ENCODE measurements at regions not wholly inside any gene's neighbourhood (a gene's known extent, or its start where the extent isn't known, plus 50 kb on each side); places are given as distances from the start of the nearest gene placed in this dataset.
"Not testable (repeated sequence)": the region's sequence is repeated elsewhere in the genome, so short reads cannot be mapped to it uniquely, and the experiment has no call there.

DNA sequence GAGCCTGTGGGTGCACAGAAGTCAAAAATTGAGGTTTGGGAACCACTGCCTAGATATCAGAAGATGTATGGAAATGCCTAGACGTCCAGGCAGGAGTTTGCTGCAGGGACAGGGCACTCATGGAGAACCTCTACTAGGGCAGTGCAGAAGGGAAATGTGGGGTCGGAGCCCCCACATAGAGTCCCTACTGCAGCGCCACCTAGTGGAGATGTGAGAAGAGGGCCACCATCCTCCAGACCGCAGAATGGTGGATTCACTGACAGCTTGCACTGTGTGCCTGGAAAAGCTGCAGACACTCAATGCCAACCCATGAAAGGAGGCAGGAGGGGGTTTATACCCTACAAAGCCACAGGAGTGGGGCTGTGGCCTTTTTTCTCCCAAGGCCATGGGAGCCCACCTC lies 159.0 kb upstream of the ROPN1B start:
- H3K4me3 Mint-ChIP-seq; H3K27me3 Mint-ChIP-seq; H3K27ac Mint-ChIP-seq; DNase-seq (ENCODE audit: low spot score in 2 of 2); ATAC-seq (ENCODE audit: low read depth); H3K4me1 Mint-ChIP-seq: not testable (repeated sequence)
- Mint-ChIP-seq H3K9me3 (peaks cover 30% of the 10 kb centered on the region), H3K36me3 (peaks cover 13% of the 10 kb centered on the region)

DNA sequence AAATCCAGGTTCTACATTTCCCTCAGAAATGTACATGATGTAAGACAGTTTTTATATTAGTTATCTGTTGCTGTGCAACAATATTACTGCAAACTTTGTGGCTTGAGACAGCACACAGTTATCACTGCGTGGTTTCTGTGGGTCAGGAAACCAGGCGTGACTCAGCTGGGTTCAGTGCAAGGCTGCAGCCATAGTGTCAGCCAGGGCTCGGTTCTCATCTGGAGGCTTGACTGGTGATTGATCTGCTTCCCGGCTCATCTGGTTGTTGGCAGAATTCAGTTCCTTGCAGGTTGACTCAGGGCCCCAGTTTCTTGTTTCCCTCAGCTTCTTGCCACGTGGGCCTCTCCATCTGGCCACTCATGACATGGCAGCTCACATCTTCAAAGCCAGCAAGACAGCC lies 146.8 kb upstream of the ROPN1B start:
- H3K27me3 Mint-ChIP-seq; DNase-seq (ENCODE audit: low spot score in 2 of 2); H3K4me3 Mint-ChIP-seq; H3K9me3 Mint-ChIP-seq; H3K4me1 Mint-ChIP-seq; ATAC-seq (ENCODE audit: low read depth); H3K36me3 Mint-ChIP-seq; H3K27ac Mint-ChIP-seq: not testable (repeated sequence)

DNA sequence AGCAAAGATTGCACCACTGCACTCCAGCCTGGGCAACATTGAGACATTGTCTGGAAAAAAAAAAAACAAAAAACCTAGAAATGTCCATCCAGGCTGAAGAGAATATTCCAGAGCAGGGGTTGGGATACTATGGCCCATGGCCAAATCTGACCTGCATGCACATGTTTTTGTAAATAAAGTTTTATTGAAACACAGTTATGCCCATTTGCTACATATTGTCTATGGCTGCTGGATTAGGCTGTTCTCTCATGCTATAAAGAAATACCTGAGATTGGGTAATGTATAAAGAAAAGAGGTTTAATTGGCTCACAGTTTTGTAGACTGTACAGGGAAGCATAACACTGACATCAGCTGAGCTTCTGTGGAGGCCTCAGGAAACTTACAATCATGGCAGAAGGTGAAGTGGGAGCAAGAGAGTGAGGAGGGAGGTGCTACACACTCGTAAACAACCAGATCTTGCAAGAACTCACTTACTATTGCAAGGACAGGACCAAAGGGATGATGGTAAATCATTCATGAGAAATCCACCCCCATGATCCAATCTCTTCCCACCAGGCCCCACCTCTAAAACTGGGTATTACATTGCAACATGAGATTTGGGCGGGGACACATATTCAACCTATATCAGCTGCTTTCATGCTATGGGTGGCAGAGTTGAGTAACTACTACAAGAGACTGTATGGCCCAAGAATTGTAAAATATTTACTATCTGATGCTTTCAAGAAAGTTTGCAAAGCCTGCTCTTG lies 137.8 kb upstream of the ROPN1B start:
- not testable (repeated sequence) for H3K4me3 Mint-ChIP-seq; H3K27me3 Mint-ChIP-seq; DNase-seq (ENCODE audit: low spot score in 2 of 2); ATAC-seq (ENCODE audit: low read depth); H3K4me1 Mint-ChIP-seq; H3K27ac Mint-ChIP-seq; H3K36me3 Mint-ChIP-seq
- H3K9me3 Mint-ChIP-seq: peaks cover 15% of the 10 kb centered on the region

DNA sequence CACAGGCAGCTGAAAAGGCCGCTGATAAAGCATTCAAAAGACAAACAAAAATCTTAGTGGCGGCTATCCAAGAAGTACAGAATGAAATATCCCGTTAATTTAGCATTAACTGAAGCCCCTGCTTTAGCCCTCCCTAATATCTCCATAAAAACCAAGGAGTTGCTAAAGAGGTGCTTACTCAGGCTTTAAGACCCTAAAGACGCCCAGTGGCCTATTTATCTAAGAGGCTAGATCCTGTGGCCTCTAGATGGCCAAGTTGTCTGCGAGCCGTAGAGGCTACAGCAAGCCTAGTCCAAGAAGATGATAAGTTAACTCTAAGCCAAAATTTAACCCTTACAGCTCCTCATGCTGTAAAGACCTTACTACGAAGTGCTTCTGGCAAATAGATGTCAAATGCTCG lies 133.4 kb upstream of the ROPN1B start:
- not testable (repeated sequence) for H3K4me3 Mint-ChIP-seq; H3K27me3 Mint-ChIP-seq; ATAC-seq (ENCODE audit: low read depth); H3K4me1 Mint-ChIP-seq; DNase-seq (ENCODE audit: low spot score in 2 of 2); H3K36me3 Mint-ChIP-seq; H3K9me3 Mint-ChIP-seq
- peak overlapping the region; percentile 24 for H3K27ac Mint-ChIP-seq

DNA sequence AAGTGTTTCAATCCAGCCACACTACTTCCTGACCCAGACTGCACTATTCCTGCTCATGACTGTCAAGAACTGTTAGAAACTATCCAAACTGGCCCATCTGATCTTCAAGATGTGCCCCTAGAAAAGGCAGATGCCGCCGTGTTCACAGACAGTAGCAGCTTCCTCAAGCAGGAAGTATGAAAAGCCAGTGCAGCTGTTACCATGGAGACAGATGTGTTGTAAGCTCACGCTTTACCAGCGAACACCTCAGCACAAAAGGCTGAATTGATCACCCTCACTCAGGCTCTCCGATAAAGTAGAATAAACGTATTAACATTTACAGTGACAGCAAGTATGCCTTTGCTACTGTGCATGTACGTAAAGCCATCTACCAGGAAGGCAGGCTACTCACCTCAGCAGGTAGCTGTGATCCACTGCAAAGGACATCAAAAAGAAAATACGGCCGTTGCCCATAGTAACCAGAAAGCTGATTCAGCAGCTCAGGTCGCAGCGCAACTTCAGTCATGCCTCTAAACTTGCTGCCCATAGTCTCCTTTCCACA lies 132.9 kb upstream of the ROPN1B start:
- H3K27ac Mint-ChIP-seq: peak overlapping the region; percentile 24
- H3K27me3 Mint-ChIP-seq; H3K36me3 Mint-ChIP-seq; H3K9me3 Mint-ChIP-seq; ATAC-seq (ENCODE audit: low read depth); DNase-seq (ENCODE audit: low spot score in 2 of 2); H3K4me1 Mint-ChIP-seq; H3K4me3 Mint-ChIP-seq: not testable (repeated sequence)

DNA sequence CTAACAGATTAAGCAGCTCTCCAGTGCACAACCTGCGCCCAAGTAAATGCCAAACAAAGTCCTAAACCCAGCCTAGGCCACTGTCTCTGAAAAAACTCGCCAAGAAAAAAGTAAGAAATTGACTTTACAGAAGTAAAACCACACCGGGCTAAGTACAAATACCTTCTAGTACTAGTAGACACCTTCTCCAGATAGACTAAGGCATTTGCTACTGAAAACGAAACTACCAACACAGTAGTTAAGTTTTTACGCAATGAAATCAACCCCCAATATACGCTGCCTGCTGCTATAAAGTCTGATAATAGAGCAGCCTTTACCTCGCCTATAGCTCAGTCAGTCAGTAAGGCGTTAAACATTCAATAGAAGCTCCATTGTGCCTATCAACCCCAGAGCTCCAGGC lies 132.2 kb upstream of the ROPN1B start:
- Mint-ChIP-seq H3K27ac (peak overlapping the region; percentile 24), H3K4me3 (peak overlapping the region; percentile 43)
- not testable (repeated sequence) for DNase-seq (ENCODE audit: low spot score in 2 of 2); H3K4me1 Mint-ChIP-seq; ATAC-seq (ENCODE audit: low read depth); H3K36me3 Mint-ChIP-seq; H3K9me3 Mint-ChIP-seq; H3K27me3 Mint-ChIP-seq

DNA sequence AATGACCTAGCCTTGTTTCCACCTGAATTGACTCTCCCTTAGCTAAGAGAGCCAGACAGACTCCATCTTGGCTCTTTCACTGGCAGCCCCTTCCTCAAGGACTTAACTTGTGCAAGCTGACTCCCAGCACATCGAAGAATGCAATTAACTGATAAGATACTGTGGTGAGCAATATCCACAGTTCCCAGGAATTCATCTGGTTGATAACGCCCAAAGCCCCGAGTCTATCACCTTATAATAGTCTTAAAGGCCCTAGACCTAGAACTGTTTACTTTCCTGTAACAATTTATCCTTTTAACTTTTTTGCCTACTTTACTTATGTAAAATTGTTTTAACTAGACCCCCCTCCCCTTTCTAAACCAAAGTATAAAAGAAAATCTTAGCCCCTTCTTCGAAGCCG lies 130.1 kb upstream of the ROPN1B start:
- not testable (repeated sequence) for H3K36me3 Mint-ChIP-seq; H3K4me1 Mint-ChIP-seq; ATAC-seq (ENCODE audit: low read depth); H3K4me3 Mint-ChIP-seq; DNase-seq (ENCODE audit: low spot score in 2 of 2); H3K9me3 Mint-ChIP-seq; H3K27ac Mint-ChIP-seq; H3K27me3 Mint-ChIP-seq

DNA sequence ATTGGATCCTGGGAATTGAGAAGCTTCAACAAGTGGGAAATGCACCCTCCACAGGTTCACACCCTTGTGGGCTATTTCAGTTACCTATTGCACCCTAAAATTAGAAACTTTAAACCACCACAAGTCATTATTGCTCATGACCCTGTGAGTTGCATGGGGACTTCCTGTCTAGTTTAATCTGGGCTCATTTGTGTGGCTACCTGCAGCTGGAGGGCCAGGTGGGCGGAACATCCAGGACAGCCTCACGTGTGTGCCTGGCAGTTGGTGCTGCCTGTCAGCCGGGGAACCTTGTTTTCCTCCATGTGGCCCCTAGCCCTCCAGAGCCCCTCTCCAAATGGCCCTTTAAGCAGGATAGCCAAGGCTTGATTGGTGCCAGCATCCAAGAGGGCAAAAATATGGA lies 128.5 kb upstream of the ROPN1B start:
- ATAC-seq (ENCODE audit: low read depth); DNase-seq (ENCODE audit: low spot score in 2 of 2); H3K9me3 Mint-ChIP-seq; H3K27ac Mint-ChIP-seq; H3K27me3 Mint-ChIP-seq; H3K36me3 Mint-ChIP-seq; H3K4me3 Mint-ChIP-seq; H3K4me1 Mint-ChIP-seq: not testable (repeated sequence)

DNA sequence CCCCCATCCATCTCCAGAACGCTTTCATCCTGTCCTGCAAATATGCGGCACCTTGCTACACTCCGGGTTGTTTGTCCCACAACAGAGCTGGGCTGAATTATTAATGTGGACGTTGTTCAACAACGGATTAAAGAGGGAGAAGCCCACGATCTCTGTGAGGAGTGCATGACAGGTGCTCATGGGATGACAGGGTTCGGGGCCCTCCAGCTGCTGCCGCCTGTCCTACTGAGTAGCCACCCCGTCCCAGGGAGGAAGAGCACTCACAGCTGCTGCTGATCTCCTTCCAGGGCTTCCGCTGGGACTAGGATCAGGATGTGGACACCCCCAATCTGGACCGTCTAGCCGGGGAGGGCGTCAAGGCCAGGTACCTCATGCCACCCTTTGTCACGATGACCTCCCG lies 121.0 kb upstream of the ROPN1B start:
- ATAC-seq (ENCODE audit: low read depth); DNase-seq (ENCODE audit: low spot score in 2 of 2); H3K27ac Mint-ChIP-seq; H3K4me3 Mint-ChIP-seq; H3K4me1 Mint-ChIP-seq: not testable (repeated sequence)
- H3K9me3 Mint-ChIP-seq: peaks cover 13% of the 10 kb centered on the region
- H3K36me3 Mint-ChIP-seq: peaks cover 14% of the 10 kb centered on the region
- peaks cover 11% of the 10 kb centered on the region for H3K27me3 Mint-ChIP-seq

DNA sequence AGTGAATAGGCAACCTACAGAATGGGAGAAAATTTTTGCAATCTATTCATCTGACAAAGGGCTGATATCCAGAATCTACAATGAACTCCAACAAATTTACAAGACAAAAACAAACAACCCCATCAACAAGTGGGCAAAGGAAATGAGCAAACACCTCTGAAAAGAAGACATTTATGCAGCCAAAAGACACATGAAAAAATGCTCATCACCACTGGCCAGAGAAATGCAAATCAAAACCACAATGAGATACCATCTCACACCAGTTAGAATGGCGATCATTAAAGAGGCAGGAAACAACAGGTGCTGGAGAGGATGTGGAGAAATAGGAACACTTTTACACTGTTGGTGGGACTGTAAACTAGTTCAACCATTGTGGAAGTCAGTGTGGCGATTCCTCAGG lies 114.0 kb upstream of the ROPN1B start:
- H3K36me3 Mint-ChIP-seq; H3K9me3 Mint-ChIP-seq; H3K27ac Mint-ChIP-seq; DNase-seq (ENCODE audit: low spot score in 2 of 2); H3K27me3 Mint-ChIP-seq; H3K4me1 Mint-ChIP-seq; H3K4me3 Mint-ChIP-seq; ATAC-seq (ENCODE audit: low read depth): not testable (repeated sequence)

DNA sequence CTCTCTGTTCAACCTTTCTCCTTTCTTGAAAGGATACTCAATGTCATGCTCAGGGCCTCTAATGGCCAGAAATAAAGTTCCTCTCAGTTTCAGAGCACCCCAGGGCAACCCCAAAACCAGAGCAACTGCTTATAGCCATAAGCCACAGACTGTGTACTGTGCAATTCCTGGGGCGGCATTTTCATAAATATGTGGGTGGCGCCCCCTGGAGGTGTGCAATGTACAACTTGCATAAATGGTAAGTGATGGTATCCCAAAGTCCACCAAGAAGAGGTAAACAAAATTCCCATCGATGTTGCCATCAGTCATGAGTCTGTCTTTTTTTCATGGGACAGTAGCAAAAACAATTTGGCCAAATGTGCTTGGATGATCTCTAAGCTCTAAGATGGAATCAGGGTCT lies 108.4 kb upstream of the ROPN1B start:
- not testable (repeated sequence) for H3K9me3 Mint-ChIP-seq; H3K27ac Mint-ChIP-seq; H3K4me1 Mint-ChIP-seq; ATAC-seq (ENCODE audit: low read depth); H3K36me3 Mint-ChIP-seq; DNase-seq (ENCODE audit: low spot score in 2 of 2); H3K4me3 Mint-ChIP-seq; H3K27me3 Mint-ChIP-seq

DNA sequence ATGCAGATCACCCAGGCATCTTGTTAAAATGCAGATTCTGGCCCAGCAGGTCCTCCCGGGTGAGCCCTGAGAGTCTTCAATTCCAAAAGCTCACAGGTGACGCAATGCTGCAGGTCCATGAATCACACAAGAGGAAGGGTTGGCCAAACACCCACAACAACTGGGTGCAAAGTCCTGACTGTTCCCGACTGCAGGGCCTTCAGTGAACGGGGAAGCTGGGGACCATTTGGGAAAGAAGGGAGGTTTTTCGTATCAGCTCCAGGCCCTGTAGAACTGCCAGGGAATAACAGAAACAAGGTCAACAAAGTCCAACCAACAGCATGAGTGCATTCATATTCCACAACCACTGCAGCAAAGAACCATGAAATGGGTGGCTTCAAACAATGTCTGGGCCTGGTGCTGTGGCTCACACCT lies 106.1 kb upstream of the ROPN1B start:
- H3K27ac Mint-ChIP-seq; H3K9me3 Mint-ChIP-seq; ATAC-seq (ENCODE audit: low read depth); H3K4me1 Mint-ChIP-seq; H3K4me3 Mint-ChIP-seq; H3K27me3 Mint-ChIP-seq; DNase-seq (ENCODE audit: low spot score in 2 of 2); H3K36me3 Mint-ChIP-seq: not testable (repeated sequence)

DNA sequence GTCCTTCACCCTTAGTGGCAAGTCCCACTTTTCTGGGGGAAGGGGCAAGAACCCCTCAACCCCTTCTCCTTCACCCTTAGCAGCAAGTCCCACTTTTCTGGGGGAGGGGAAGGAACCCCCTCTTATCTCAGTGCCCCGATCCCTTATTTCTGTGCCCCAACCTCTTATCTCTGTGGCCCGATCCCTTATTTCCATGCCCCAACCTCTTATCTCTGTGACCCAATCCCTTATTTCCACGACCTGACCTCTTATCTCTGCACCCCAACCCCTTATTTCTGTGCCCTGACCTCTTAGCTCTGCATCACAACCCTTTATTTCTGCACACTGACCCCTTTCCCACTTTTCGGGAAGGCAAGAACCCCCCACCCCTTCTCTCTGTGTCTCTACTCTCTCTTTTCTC lies 104.4 kb upstream of the ROPN1B start:
- DNase-seq (ENCODE audit: low spot score in 2 of 2); H3K27me3 Mint-ChIP-seq; H3K4me3 Mint-ChIP-seq; H3K27ac Mint-ChIP-seq; H3K9me3 Mint-ChIP-seq; H3K36me3 Mint-ChIP-seq; H3K4me1 Mint-ChIP-seq; ATAC-seq (ENCODE audit: low read depth): not testable (repeated sequence)

DNA sequence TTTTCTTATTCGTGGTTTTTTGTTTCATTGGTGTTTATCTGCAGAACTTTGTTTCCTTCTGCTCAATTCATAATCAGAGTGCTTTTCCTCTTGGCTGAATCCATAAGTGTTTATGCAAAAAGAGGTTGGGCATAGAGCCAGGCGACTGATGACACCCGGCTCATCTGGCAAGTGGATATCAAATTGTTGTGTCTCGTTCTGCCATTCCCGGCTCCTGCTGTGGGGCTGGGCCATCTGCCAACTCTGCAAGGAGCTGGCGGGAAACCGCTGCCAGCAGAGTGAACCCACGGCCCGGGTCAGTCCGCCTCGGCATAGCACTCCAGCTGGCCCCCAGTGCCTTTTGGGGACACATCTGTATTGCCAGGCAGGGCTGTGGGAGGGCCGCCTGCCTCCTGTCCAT lies 83.0 kb upstream of the ROPN1B start:
- H3K36me3 Mint-ChIP-seq: peaks cover 20% of the 10 kb centered on the region
- H3K9me3 Mint-ChIP-seq; H3K27ac Mint-ChIP-seq; ATAC-seq (ENCODE audit: low read depth); H3K27me3 Mint-ChIP-seq; H3K4me3 Mint-ChIP-seq; DNase-seq (ENCODE audit: low spot score in 2 of 2); H3K4me1 Mint-ChIP-seq: not testable (repeated sequence)

DNA sequence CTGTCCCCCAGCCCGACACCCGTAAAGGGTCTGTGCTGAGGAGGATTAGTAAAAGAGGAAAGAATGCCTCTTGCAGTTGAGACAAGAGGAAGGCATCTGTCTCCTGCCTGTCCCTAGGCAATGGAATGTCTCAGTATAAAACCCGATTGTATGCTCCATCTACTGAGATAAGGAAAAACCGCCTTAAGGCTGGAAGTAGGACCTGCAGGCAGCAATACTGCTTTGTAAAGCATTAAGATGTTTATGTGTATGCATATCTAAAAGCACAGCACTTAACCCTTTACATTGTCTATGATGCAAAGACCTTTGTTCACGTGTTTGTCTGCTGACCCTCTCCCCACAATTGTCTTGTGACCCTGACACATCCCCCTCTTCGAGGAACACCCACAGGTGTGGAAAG lies 69.8 kb upstream of the ROPN1B start:
- H3K9me3 Mint-ChIP-seq, H3K4me1 Mint-ChIP-seq: not testable (repeated sequence)

More for the DNA sequence above, 69.8 kb upstream of the ROPN1B start:
- H3K27me3 Mint-ChIP-seq; H3K27ac Mint-ChIP-seq; DNase-seq (ENCODE audit: low spot score in 2 of 2); ATAC-seq (ENCODE audit: low read depth); H3K4me3 Mint-ChIP-seq: not testable (repeated sequence)
- peaks cover 10% of the 10 kb centered on the region for H3K36me3 Mint-ChIP-seq
